LNCAP (cell line): ENCODE measurements at regions not wholly inside any gene's neighbourhood (a gene's known extent, or its start where the extent isn't known, plus 50 kb on each side); places are given as distances from the start of the nearest gene placed in this dataset.

Experiments
- CTCF ChIP-seq: fragments of 450-650 bp; IDR thresholded peaks from 2 replicates; pipeline ENCODE4 v1.5.1; 2017; ENCODE audit warnings: mild to moderate bottlenecking

GRCh38 chr3:182198345-182198744 lies 486.6 kb downstream of the SOX2 start:
- TF ChIP-seq CTCF, result no peak

GRCh38 chr3:182201456-182202168 lies 489.9 kb downstream of the SOX2 start:
- TF ChIP-seq CTCF, result no peak

- no peak for TF ChIP-seq CTCF
These were observed 500.9 kb downstream of the SOX2 start for GRCh38 chr3:182212479-182213076.

- no peak for TF ChIP-seq CTCF
These were observed 502.7 kb downstream of the SOX2 start for GRCh38 chr3:182214416-182214815.

GRCh38 chr3:182215881-182216280 lies 504.2 kb downstream of the SOX2 start:
- TF ChIP-seq CTCF, result no peak

GRCh38 chr3:182216311-182216970 lies 504.7 kb downstream of the SOX2 start:
- TF ChIP-seq CTCF, result no peak

- TF ChIP-seq CTCF, result no peak
These were observed 508.3 kb downstream of the SOX2 start for GRCh38 chr3:182220013-182220412.
